ENCODE measurements at regions not wholly inside any gene's neighbourhood (a gene's known extent, or its start where the extent isn't known, plus 50 kb on each side); places are given as distances from the start of the nearest gene placed in this dataset.

- H3K36me3 Mint-ChIP-seq (ENCODE audit: insufficient read depth, unreplicated experiment), result no peaks in the 10 kb centered on the region
- intact Hi-C loops (cut with micrococcal nuclease; ENCODE audit: unreplicated experiment), result no loop called here
- no peak for DNase-seq
These were observed 910.6 kb downstream of the NTRK3 start for GRCh38 chr15:87345961-87346360.

GRCh38 chr15:87343966-87344365 lies 912.6 kb downstream of the NTRK3 start:
- no peak for TF ChIP-seq CTCF (IDR thresholded peaks at IDR 0.05; ENCODE audit: unreplicated experiment)
- intact Hi-C loops (cut with micrococcal nuclease; ENCODE audit: unreplicated experiment), result no loop called here
- Mint-ChIP-seq H3K4me3 (ENCODE audit: low read depth, unreplicated experiment) (no peak overlapping the region), H3K4me1 (ENCODE audit: low read depth, unreplicated experiment) (no peaks in the 10 kb centered on the region), H3K27ac (ENCODE audit: unreplicated experiment) (no peak overlapping the region), H3K9me3 (ENCODE audit: low read depth, unreplicated experiment) (peaks cover 22% of the 10 kb centered on the region), H3K27me3 (ENCODE audit: unreplicated experiment) (no peaks in the 10 kb centered on the region), H3K36me3 (ENCODE audit: insufficient read depth, unreplicated experiment) (no peaks in the 10 kb centered on the region)
- no peak for DNase-seq
- CTCF ChIA-PET, result no interaction called here
- no TSS peak for BruUV-seq (replicated peaks)

More at GRCh38 chr15:87345961-87346360, 910.6 kb downstream of the NTRK3 start:
- no peak overlapping the region for H3K4me3 Mint-ChIP-seq (ENCODE audit: low read depth, unreplicated experiment)
- CTCF ChIA-PET, result no interaction called here
- no peak for TF ChIP-seq CTCF (IDR thresholded peaks at IDR 0.05; ENCODE audit: unreplicated experiment)
- no peaks in the 10 kb centered on the region for H3K27me3 Mint-ChIP-seq (ENCODE audit: unreplicated experiment)
- H3K9me3 Mint-ChIP-seq (ENCODE audit: low read depth, unreplicated experiment), result peaks cover 22% of the 10 kb centered on the region
- BruUV-seq (replicated peaks), result no TSS peak
- no peaks in the 10 kb centered on the region for H3K4me1 Mint-ChIP-seq (ENCODE audit: low read depth, unreplicated experiment)
- no peak overlapping the region for H3K27ac Mint-ChIP-seq (ENCODE audit: unreplicated experiment)

- no peaks in the 10 kb centered on the region for H3K4me1 Mint-ChIP-seq (ENCODE audit: low read depth, unreplicated experiment)
- TF ChIP-seq CTCF (IDR thresholded peaks at IDR 0.05; ENCODE audit: unreplicated experiment), result no peak
- BruUV-seq (replicated peaks), result no TSS peak
- peaks cover 26% of the 10 kb centered on the region for H3K9me3 Mint-ChIP-seq (ENCODE audit: low read depth, unreplicated experiment)
- no peak overlapping the region for H3K4me3 Mint-ChIP-seq (ENCODE audit: low read depth, unreplicated experiment)
- intact Hi-C loops (cut with micrococcal nuclease; ENCODE audit: unreplicated experiment), result no loop called here
- no peak overlapping the region for H3K27ac Mint-ChIP-seq (ENCODE audit: unreplicated experiment)
- DNase-seq, result no peak
- no peaks in the 10 kb centered on the region for H3K27me3 Mint-ChIP-seq (ENCODE audit: unreplicated experiment)
- CTCF ChIA-PET, result no interaction called here
- H3K36me3 Mint-ChIP-seq (ENCODE audit: insufficient read depth, unreplicated experiment), result no peaks in the 10 kb centered on the region
These were observed 916.2 kb downstream of the NTRK3 start for GRCh38 chr15:87340370-87340769.

DNA sequence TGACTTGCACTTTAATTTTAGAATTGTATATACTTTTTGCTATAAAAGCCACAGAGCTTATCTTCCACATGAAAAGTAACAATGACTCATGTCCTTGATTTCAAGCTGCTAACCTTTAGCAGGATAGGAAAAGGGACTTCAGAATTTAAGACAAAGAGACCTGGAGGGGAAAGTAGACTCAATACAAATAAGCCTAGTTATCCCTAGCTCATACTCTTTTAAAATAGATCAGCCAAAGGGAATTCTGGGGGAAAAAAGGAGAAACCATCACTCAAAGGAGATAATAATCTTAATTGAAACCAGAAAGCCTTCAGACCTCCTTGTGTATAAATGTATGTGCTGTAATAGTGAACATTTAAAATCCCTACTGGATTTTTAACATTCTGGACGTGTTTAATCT lies 930.3 kb downstream of the NTRK3 start:
- no TSS peak for BruUV-seq (replicated peaks)
- Mint-ChIP-seq H3K4me3 (ENCODE audit: low read depth, unreplicated experiment) (no peak overlapping the region), H3K27me3 (ENCODE audit: unreplicated experiment) (no peaks in the 10 kb centered on the region), H3K9me3 (ENCODE audit: low read depth, unreplicated experiment) (peaks cover 3% of the 10 kb centered on the region), H3K36me3 (ENCODE audit: insufficient read depth, unreplicated experiment) (no peaks in the 10 kb centered on the region), H3K4me1 (ENCODE audit: low read depth, unreplicated experiment) (no peaks in the 10 kb centered on the region), H3K27ac (ENCODE audit: unreplicated experiment) (no peak overlapping the region)
- no peak for DNase-seq
- CTCF ChIA-PET, result interaction anchor here (0.6 kb wide), 1 partner anchor 147 kb away, joined by 5 read pairs; no protein-coding TSS in a partner anchor
- TF ChIP-seq CTCF (IDR thresholded peaks at IDR 0.05; ENCODE audit: unreplicated experiment), result no peak
- intact Hi-C loops (cut with micrococcal nuclease; ENCODE audit: unreplicated experiment), result no loop called here
